NCI-H2171 (cell line): ENCODE measurements at regions not wholly inside any gene's neighbourhood (a gene's known extent, or its start where the extent isn't known, plus 50 kb on each side); places are given as distances from the start of the nearest gene placed in this dataset.
"Not testable (repeated sequence)": the region's sequence is repeated elsewhere in the genome, so short reads cannot be mapped to it uniquely, and the experiment has no call there.

ENCODE experiments used
- DNase-seq: peaks from one replicate; lab custom pipeline; 2025; lab: John Stamatoyannopoulos, UW

DNA sequence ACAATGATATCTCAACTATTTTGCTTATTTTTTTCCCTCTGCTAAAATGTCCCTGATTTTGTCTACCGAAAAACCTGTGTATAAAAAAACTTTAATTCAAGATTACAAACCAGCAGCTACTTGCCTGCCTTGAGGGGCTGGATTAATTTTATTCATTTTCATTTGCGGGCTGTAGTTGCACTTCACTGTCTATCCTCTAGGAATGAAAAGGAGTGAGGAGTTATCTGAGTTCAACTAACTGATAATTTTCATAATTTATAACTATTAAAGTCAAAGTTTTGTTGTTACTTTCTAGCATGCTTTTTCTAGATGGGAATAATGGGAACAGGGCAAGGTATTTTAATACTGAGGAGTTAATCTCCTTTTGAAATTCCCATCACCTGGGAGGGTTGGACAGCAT, 50.3 kb upstream of the AGTPBP1 start:
- not testable (repeated sequence) for DNase-seq

DNA sequence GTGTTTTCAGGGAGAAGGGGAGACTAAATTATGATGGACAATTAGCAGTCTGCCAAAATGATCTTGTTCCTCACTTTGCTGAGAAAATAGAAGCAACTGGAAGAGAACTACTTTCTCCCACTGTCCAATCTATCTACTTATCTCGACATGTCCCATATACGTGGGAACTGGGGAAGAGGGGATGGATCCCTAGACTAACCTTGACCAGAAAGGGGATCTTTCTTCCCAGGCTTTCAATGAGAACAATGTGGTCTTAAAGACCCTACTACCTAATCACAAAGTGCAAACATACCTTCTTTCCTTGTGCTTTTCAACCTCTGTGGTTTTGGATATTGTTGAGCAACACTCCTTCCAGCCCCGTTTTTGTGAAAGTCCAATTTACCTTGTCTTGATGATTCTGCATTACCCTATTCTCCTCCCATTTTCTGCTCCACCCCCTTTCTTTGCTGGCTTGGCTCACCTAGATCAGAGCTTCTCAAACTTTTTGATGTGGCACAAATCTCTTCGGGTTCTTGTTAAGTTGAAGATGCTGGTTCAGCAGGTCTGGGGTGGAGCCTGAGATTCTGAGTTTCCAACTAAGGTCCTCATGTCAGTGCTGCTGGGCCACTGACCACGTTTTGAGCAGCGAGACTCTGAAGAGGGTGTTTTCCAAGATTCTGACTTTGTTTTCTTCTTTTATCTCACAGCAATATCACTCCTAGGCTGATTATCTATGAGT, 61.4 kb upstream of the AGTPBP1 start:
- not testable (repeated sequence) for DNase-seq

DNA sequence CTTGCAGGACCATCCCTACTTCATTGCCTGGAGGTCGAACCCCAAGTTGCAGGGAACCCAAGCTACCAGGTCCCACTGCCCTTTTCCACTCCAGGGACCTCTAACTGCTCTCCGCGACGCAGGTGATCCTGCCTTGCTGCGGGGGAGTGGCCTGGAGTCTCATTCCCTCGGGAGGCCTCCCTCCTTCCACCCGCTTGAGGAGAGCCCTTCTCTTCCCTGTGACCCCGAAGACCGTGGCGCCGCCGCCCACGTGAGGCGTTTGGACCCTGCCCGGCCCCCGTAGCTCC, 63.0 kb upstream of the AGTPBP1 start:
- peak; percentile 79 for DNase-seq

DNA sequence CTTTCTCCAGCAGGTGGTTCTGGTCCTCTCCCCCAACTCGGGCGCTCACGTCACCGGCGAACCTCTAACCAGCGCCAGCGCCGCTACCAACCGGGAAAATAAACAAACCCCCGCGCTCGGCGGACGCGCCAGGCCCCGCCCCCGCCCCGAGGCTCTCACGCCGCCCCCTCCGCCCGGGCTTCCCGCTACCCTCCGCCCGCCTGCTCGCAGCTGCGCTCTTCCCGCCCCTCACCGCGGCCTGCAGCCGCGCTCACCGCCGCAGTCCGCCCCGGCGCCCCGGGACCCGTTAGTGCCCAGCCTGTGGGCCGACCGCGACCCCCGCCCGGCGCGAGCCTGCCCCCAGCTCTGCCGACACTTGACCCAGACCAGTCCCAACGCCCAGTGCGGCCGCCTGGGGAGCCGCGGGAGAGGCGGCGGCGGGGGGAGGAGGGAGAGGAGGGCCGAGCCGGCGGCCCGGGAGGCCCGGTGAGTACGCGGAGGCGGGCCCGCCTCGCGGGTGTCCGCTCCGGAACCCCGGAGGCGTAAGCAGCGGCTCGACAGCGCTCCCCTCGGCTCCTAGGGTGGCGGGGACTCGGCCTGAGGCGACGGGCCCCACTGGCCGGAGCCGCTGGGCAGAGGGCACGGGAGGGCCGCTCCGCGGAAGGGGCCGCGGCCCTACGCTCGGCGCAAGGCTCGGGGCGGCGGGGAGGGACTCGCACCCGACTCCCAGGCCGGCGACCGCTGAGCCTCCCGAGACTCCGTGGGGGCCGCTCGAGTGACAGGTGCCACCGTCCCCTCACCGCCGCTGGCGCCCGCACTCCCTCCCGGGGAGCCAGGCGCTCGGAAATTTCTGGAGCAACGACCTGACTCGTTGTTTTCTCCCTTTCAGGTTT, 63.6 kb upstream of the AGTPBP1 start:
- DNase-seq, result peak; percentile 79

DNA sequence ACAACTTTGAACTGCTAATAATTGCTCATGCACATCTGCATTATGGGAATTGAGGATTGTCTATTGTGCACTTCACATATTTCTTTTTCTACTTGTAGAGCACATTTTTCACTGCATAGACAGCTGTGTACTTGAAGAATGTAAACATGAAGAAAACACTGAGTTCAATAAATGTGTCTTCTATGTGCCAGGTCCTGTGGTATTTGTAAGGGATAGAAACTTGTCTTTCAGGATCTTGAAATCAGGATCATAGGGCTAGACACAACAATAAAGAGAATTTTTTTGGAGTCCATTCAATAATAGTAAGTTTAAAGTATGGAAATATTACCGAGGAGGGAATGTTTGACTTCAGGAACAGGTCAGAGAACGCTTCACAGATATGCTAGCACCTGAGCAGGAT, 66.6 kb upstream of the AGTPBP1 start:
- not testable (repeated sequence) for DNase-seq

DNA sequence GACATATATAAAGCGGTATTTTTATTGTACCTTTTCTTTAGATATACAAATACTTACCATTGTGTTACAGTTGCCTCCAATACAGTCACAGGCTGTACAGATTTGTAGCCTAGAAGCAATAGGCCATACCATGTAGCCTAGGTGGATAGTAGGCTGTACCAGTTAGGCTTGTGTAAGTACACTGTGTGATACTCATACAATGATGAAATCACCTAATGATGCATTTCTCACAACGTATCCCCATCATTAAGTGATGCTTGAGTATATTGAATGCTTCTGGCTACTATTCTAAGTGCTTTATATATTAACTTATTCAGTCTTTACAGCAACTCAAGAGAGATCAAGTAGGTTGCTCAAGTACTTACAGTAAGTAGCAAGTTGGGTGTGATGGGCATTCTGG, 71.6 kb upstream of the AGTPBP1 start:
- DNase-seq, result not testable (repeated sequence)

DNA sequence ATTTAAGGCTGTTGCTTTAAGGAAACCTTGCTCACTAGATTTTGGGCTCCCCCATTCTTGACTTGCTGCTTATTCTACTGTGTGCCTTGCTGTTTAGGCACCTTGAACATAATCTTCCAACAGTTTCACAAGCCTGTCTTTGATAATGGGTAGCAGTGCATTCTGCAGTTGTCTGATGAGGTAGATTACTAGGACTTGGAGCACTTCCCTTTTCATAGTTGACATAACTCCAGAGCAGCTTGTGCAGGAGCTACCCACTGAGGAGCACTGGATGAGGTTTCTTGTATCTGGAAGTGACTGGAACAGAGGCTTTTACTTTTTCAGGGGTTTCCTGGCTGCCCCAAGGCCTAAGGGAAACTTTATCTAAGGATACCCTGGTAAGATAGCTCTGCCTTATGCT, 73.0 kb upstream of the AGTPBP1 start:
- not testable (repeated sequence) for DNase-seq

DNA sequence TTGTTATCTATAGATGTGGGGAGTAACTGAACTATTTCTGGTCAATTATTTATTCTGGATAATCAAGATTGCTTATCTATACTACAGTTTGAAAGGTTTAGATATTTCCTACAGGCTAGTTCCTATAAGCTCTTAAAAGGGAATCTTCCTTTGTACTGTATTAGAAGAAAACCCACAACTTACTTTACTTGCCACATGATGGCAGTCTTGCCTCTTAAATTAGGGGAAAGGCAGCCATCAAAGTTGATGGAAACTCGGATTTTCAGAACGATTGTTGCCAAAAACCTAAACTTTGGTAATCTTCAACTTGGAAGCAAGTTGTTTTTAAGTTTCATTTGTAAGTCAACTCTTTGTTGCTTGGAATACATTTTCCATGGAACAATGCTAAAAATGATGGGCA, 77.2 kb upstream of the AGTPBP1 start:
- not testable (repeated sequence) for DNase-seq

DNA sequence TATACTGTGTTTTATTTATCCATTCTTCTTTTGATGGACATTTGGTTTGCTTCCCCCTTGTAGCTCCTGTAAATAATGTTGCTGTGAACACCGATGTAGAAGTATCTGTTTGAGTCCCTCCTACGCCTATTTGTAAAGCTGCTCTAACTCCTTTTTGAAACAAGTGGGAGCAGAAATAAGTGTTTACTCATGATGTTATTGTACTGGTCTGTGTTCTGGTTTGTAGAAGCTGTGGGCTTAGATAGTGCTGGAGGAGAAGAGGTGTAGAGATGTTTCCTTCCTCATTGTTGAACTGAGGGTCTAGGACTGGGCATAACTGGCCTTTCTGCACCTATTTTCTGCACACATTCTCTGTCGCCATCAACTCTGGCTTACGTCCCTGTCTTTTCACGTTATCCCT, 78.8 kb upstream of the AGTPBP1 start:
- not testable (repeated sequence) for DNase-seq

DNA sequence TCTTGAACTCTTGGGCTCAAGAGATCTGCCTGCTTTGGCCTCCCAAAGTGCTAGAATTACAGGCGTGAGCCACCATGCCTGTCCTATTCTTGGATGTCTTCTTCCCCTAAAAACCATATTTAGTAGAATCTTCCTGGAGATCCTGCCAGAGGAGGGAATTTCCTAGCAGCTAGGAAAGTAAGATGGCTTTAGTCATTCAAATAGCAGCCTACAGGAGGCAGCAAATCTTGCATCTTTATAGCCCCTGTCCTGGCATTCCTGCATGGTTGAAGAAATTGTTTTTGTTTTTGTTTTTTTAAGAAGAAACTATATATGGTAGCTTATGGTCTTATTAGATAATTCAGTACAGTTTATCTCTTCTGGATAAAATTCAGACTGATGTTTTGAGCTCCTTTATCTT, 83.2 kb upstream of the AGTPBP1 start:
- not testable (repeated sequence) for DNase-seq

DNA sequence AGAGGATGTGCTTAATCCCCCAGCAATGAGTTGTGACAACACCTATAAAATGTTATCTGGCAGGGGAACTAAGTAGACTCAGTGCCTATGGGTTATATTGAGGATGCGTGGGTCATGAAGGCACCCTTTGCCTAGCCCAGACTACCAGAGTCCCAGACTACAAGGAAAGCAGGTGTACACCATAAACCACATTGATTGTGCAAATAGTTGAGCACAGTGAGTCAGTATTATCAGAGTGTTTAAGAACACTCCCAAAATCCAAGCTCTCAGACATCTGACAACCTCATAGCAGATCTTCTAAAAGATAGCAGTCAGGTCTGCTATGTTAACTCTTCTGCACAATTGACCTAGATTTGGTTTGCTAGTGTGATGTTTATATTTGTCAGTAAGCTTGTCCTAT, 92.8 kb upstream of the AGTPBP1 start:
- not testable (repeated sequence) for DNase-seq

DNA sequence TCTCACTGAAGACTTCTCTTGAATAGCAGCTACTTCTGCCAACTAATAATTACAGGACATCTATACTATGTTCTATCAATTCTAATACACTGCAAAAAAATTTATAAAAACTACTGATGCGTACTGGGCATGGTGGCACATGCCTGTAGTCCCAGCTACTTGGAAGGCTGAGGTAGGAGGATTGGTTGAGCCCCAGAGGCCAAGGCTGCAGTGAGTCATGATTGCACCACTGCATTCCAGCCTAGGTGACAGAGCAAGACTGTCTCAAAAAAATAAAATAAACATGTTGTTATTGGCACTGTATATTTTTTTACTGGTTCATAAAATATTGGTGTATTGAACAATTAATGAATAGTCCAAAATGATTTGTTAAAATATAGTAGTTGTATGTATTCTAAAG, 97.0 kb upstream of the NAA35 start:
- not testable (repeated sequence) for DNase-seq

DNA sequence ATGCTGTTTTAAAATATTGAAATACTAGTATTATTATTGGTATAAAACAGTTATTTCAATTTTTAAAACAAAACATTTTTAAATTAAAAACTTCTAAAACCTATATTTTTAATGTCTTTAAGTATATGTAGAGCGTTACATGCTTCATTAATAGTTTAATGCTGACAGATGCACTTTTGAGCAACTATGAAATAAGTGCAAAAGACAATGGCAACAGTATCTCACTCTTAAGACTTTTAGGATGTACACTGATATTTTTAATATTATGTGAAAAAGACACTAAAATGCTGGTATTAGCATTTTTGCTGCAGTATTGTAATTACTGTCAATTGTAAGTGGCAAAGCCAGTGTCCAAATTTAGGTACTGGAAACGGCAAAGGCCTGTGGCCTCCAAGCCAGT, 93.2 kb upstream of the NAA35 start:
- DNase-seq, result not testable (repeated sequence)

DNA sequence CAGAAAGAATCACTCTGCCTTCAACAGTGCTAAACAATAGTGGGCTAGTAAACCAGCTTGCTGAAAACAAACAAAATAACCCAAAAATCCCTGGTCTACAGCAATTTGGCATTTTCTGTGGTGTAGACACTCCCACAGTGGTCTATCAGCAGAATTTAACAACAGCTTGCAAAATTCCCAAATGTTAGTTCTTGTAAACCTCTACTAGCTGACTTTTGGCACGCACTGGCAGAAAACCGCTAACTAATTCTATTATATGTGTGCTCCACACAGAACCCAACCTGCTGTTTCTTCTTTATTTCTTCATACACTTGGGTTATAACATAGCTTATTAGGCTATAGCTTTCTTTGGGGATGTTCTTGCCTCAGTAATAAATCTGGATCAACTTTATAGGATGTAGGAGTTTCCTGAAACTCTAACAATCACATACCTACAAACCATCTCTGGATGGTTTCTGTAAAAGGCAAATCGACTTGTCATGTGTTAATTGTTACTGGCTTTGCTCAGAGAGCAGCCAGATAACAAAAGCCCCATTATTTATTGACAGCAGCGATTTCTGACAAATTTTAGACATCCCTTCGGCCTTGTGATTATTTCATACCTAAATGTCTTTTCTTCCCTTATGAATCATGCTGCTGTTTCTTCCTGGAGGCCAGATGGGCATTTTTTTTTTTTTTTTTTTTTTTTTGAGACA, 82.7 kb upstream of the NAA35 start:
- DNase-seq, result no peak

DNA sequence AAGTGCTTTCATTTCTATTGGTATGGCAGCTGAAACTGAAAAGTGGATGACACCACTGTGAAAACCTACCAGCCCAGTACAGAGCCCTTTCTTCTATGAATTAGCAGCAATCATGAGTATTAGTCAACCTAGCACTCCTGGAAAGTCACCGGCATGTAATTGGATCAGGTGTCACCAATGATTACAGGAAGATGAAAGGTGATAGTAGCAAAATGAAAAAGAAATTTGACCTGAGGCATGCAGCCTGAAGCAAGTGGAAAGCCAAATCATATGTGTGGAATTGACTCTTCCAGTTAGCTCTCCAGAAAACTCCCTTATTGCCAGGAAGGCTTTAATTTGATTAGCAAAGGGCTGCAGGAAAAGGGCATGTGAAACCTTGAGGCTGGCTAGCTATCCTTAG, 81.2 kb upstream of the NAA35 start:
- peak; percentile 47 for DNase-seq

DNA sequence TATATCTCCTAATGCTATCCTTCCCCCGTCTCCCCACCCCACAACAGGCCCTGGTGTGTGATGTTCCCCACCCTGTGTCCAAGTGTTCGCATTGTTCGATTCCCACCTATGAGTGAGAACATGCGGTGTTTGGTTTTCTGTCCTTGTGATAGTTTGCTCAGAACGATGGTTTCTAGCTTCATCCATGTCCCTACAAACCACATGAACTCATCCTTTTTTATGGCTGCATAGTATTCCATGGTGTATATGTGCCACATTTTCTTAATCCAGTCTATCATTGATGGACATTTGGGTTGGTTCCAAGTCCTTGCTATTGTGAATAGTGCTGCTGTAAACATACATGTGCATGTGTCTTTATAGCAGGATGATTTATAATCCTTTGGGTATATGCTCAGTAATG, 79.1 kb upstream of the NAA35 start:
- not testable (repeated sequence) for DNase-seq

DNA sequence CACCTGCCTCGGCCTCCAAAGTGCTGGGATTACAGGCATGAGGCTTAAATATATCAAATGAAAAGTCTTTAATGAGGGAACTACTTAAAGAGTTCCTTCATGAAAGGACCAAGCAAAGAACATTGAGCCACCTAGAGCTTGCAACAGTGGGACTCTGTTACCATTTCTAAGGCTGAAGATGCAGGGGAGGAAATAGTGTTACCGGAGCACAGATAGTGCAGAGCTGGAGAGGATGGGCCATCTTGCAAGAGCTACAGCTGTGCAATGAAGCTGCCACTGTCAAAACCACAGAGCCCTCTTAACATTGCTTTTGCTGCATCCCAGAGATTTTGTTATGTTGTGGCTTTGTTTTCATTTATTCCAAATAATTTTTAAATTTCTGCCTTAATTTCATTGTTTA, 77.1 kb upstream of the NAA35 start:
- no peak for DNase-seq

DNA sequence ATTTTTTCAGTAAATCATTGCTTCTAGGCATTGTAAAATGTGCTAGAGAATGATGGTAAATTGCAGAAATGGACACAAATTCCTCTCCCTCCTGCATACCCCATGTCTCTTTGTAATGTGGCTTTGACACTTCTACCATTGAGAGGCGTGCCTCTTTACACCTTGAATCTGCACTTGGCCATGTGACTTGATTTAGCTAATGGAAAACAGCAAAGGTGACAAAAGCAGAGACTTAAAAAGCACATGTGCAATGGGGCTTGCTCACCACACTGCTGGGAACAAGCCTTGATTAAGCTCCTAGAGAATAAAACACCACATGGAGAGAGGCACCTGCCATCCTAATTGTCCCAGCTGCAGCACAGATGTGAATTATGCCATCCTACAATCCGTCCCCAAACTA, 69.9 kb upstream of the NAA35 start:
- DNase-seq, result no peak

DNA sequence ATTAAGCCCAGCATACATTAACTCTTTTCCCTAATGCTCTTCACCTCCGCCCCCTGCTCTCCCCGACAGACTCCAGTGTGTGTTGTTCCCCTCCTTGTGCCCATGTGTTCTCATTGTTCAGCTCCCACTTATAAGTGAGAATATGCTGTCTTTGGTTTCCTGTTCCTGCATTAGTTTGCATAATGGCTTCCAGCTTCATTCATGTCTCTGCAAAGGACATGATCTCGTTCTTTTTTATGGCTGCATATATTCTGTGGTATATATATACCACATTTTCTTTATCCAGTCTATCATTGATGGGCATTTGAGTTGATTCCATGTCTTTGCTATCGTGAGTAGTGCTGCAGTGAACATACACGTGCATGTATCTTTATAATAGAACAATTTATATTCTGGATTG, 69.3 kb upstream of the NAA35 start:
- DNase-seq, result not testable (repeated sequence)

DNA sequence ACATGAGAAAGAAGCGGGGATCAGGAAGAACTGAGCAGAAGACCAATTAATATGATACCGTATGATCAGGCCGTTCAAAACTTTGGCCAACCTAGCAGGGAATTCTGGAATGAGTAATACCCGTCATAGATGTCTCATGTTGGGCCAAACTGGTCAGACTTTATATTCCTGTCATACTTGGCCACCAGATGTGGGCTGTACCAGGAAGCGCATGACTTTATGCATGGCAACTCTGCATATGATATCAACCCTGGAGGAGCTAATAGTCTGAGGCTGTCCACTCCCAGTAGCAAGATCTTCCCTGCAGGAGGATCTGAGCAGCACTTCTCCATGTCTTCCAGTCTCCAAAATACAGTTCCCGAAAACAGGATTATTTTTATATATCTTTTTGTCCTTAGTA, 68.5 kb upstream of the NAA35 start:
- DNase-seq, result no peak

DNA sequence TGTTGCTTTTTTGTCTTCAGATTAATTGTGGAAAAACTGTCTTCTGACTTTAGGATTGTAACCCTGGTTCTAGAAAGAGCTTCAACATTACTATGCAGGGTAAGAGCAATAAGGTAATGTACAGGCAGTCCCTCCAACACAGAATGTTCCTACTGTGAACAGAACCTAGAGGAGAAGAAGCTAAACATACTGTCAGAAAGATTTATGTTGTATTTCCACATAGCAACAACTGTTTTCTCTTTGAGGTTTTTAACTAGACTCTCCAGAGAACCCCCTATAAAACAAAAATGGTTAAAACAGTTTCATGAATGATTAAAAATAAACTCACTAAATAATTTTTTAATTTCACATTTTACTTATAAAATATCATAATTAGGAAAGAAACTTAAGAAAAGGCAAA, 64.3 kb upstream of the NAA35 start:
- no peak for DNase-seq

DNA sequence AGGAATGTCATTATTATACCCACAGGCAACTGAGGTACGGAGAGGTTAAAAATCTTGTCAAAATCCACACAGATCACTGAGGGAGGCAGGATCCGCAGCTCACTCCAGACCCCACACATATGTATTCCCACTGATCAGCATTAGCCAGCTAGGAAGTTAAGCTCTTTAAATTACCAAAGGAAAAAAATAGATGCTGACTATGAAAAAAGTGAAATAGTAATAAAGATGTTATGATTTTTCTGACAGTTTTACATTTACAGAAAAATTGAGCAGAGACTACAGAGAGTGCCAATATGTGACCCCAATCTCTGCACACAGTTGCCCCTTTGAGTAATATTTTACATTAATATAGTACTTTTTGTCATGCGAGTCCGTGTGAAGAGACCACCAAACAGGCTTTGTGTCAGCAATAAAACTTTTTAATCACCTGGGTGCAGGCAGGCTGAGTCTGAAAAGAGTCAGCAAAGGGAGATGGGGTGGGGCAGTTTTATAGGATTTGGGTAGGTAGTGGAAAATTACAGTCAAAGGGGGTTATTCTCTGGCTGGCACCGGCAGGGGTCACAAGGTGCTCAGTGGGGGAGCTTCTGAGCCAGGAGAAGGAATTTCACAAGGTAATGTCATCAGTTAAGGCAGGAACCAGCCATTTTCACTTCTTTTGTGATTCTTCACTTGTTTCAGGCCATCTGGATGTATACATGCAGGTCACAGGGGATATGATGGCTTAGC, 61.9 kb upstream of the NAA35 start:
- DNase-seq, result not testable (repeated sequence)
